ENCODE measurements at regions not wholly inside any gene's neighbourhood (a gene's known extent, or its start where the extent isn't known, plus 50 kb on each side); places are given as distances from the start of the nearest gene placed in this dataset.

DNA sequence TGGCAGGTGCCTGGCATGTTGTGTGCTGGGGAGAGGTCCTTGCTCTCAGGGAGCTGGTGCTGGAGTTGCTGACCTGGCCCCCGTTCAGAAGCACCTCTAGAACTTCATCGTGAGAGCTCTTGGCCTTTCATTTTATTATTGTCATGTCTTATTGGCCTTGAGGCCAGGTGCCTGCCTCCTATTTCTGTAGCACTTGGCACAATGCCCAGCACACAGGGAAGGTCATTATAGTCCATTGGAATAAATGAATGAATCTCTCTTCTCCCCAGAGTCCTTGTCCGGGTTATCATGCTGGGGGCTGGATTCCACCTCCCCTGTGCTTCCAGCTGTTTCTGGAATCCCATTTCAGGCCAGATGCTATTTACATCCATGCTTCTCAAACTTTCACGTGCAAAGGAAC is 169.2 kb downstream of the HAPSTR1 start:
- TF ChIP-seq, protein P1, sequence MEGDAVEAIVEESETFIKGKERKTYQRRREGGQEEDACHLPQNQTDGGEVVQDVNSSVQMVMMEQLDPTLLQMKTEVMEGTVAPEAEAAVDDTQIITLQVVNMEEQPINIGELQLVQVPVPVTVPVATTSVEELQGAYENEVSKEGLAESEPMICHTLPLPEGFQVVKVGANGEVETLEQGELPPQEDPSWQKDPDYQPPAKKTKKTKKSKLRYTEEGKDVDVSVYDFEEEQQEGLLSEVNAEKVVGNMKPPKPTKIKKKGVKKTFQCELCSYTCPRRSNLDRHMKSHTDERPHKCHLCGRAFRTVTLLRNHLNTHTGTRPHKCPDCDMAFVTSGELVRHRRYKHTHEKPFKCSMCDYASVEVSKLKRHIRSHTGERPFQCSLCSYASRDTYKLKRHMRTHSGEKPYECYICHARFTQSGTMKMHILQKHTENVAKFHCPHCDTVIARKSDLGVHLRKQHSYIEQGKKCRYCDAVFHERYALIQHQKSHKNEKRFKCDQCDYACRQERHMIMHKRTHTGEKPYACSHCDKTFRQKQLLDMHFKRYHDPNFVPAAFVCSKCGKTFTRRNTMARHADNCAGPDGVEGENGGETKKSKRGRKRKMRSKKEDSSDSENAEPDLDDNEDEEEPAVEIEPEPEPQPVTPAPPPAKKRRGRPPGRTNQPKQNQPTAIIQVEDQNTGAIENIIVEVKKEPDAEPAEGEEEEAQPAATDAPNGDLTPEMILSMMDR (IDR thresholded peaks at IDR 0.05; ENCODE audit: low read depth, low read length), result no peak
- no peak for DNase-seq (ENCODE audit: extremely low read depth, low read depth)

GRCh38 chr16:9261376-9261775 is 169.9 kb downstream of the HAPSTR1 start:
- TF ChIP-seq, protein P1 (IDR thresholded peaks at IDR 0.05; ENCODE audit: low read depth, low read length), result no peak
- DNase-seq (ENCODE audit: extremely low read depth, low read depth), result no peak

- DNase-seq (ENCODE audit: extremely low read depth, low read depth), result no peak
- TF ChIP-seq, protein P1 (IDR thresholded peaks at IDR 0.05; ENCODE audit: low read depth, low read length), result no peak
Observed at GRCh38 chr16:9262941-9263715, 171.7 kb downstream of the HAPSTR1 start.

- TF ChIP-seq, protein P1 (IDR thresholded peaks at IDR 0.05; ENCODE audit: low read depth, low read length), result no peak
Observed at GRCh38 chr16:9264067-9264466, 172.6 kb downstream of the HAPSTR1 start.

GRCh38 chr16:9268446-9268845 is 177.0 kb downstream of the HAPSTR1 start:
- TF ChIP-seq, protein P1 (IDR thresholded peaks at IDR 0.05; ENCODE audit: low read depth, low read length), result no peak
- DNase-seq (ENCODE audit: extremely low read depth, low read depth), result no peak

More at GRCh38 chr16:9264067-9264466, 172.6 kb downstream of the HAPSTR1 start:
- DNase-seq (ENCODE audit: extremely low read depth, low read depth), result no peak

- DNase-seq (ENCODE audit: extremely low read depth, low read depth), result no peak
- TF ChIP-seq, protein P1 (IDR thresholded peaks at IDR 0.05; ENCODE audit: low read depth, low read length), result no peak
Observed at GRCh38 chr16:9270424-9270823, 179.0 kb downstream of the HAPSTR1 start.

- DNase-seq (ENCODE audit: extremely low read depth, low read depth), result no peak
- TF ChIP-seq, protein P1 (IDR thresholded peaks at IDR 0.05; ENCODE audit: low read depth, low read length), result no peak
Observed at GRCh38 chr16:9270941-9271340, 179.5 kb downstream of the HAPSTR1 start.
